ENCODE measurements at regions not wholly inside any gene's neighbourhood (a gene's known extent, or its start where the extent isn't known, plus 50 kb on each side); places are given as distances from the start of the nearest gene placed in this dataset.

DNA sequence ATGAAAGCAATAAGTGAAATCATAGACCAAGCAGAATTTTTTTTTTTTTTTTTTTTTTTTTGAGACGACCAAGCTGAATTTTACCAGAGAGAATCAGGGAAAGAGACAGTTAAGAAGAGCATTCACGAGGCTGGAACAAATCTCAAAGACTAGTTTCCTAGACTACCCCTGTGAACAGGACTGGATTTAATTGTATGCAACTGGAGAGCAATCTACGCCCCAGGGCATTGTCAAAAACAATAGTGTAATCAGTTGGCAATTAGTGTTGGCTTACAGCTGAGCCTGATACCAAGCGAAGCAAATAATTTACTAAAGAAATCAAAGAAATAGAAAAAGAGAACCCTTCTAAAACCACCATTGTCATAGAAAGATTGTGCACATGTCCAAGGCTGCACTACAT lies 232.9 kb upstream of the CPNE8 start:
- DNase-seq (ENCODE audit: low spot score): no peak
- in situ Hi-C loops (cut with MboI; ENCODE audit: low pct_unique_long_range_greater_than_20kb, low sequenced_read_pairs, unreplicated experiment): no loop called here
- TF ChIP-seq, protein P1, sequence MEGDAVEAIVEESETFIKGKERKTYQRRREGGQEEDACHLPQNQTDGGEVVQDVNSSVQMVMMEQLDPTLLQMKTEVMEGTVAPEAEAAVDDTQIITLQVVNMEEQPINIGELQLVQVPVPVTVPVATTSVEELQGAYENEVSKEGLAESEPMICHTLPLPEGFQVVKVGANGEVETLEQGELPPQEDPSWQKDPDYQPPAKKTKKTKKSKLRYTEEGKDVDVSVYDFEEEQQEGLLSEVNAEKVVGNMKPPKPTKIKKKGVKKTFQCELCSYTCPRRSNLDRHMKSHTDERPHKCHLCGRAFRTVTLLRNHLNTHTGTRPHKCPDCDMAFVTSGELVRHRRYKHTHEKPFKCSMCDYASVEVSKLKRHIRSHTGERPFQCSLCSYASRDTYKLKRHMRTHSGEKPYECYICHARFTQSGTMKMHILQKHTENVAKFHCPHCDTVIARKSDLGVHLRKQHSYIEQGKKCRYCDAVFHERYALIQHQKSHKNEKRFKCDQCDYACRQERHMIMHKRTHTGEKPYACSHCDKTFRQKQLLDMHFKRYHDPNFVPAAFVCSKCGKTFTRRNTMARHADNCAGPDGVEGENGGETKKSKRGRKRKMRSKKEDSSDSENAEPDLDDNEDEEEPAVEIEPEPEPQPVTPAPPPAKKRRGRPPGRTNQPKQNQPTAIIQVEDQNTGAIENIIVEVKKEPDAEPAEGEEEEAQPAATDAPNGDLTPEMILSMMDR (IDR thresholded peaks at IDR 0.05; ENCODE audit: extremely low read depth, insufficient read depth, missing control alignments): no peak

- TF ChIP-seq, protein P1 (IDR thresholded peaks at IDR 0.05; ENCODE audit: extremely low read depth, insufficient read depth, missing control alignments): no peak
- no peak for DNase-seq (ENCODE audit: low spot score)
- in situ Hi-C loops (cut with MboI; ENCODE audit: low pct_unique_long_range_greater_than_20kb, low sequenced_read_pairs, unreplicated experiment): no loop called here
Observed at GRCh38 chr12:39127401-39127800, 222.0 kb upstream of the CPNE8 start.

- TF ChIP-seq, protein P1 (IDR thresholded peaks at IDR 0.05; ENCODE audit: extremely low read depth, insufficient read depth, missing control alignments): no peak
- no peak for DNase-seq (ENCODE audit: low spot score)
Observed at GRCh38 chr12:39125566-39125965, 220.2 kb upstream of the CPNE8 start.

GRCh38 chr12:39124768-39125167 lies 219.4 kb upstream of the CPNE8 start:
- in situ Hi-C loops (cut with MboI; ENCODE audit: low pct_unique_long_range_greater_than_20kb, low sequenced_read_pairs, unreplicated experiment): loop anchor here (25.0 kb wide), 1 partner anchor 987 kb away; no protein-coding TSS in a partner anchor
- no peak for DNase-seq (ENCODE audit: low spot score)
- TF ChIP-seq, protein P1 (IDR thresholded peaks at IDR 0.05; ENCODE audit: extremely low read depth, insufficient read depth, missing control alignments): no peak

More at GRCh38 chr12:39125566-39125965, 220.2 kb upstream of the CPNE8 start:
- in situ Hi-C loops (cut with MboI; ENCODE audit: low pct_unique_long_range_greater_than_20kb, low sequenced_read_pairs, unreplicated experiment): no loop called here

DNA sequence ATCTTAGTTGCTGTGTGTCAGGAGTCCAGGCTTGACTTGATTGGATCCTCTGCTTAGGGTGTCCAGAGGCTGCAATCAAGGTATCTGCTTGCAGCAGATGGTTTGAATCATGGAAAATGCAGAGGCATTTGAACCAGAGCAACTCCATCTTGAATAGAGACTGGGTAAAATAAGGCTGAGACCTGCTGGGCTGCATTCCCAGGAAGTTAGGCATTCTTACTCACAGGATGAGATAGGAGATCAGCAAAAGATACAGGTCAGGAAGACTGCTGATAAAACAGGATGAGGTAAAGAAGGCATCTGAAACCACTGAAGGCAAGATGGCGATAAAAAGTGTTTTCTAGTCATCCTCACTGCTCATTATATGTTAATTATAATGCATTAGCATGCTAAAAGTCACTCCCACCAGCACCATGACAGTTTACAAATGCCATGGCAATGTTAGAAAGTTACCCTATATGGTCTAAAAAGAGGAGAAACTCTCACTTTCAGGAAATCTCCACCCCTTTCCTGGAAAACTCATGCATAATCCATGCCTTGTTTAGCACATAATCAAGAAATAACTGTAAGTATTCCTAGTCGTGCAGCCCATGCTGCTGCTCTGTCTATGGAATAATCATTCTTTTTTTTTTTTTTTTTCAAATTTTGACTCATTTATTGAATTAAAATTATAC lies 218.3 kb upstream of the CPNE8 start:
- in situ Hi-C loops (cut with MboI; ENCODE audit: low pct_unique_long_range_greater_than_20kb, low sequenced_read_pairs, unreplicated experiment): loop anchor here (25.0 kb wide), 1 partner anchor 986 kb away; no protein-coding TSS in a partner anchor
- TF ChIP-seq, protein P1 (IDR thresholded peaks at IDR 0.05; ENCODE audit: extremely low read depth, insufficient read depth, missing control alignments): no peak
- DNase-seq (ENCODE audit: low spot score): no peak

DNA sequence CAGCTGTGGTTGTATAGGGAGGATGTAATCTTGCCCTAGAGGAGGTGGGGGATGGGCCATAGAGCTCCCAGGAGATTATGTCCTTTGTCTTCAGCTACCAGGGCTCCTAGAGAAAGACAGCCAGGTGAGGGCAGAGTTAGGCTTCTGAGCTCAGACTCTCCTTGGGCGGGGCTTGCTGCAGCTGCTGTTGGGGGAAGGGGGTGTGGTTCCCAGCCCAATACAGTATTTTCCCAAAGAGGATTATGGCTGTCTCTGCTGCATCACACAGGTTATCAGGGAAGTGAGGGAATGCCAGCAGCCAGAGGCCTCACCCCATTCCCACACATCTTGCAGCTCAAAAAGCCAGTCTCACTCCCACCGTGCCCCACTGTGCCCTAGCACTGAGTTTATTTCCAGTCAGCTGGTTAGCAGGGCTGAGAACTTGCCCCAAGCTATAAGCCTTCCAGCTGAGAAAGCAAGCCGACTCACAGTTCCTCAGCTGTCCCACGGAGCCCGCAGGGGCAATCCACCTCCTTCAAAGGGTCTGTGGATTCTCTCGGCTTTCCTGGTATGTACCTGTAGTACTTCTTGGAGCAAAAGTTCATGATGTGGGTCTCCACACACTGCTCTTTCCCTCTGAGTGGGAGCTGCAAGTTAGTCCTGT lies 217.3 kb upstream of the CPNE8 start:
- DNase-seq (ENCODE audit: low spot score): no peak
- in situ Hi-C loops (cut with MboI; ENCODE audit: low pct_unique_long_range_greater_than_20kb, low sequenced_read_pairs, unreplicated experiment): loop anchor here (25.0 kb wide), 1 partner anchor 985 kb away; no protein-coding TSS in a partner anchor
- TF ChIP-seq, protein P1 (IDR thresholded peaks at IDR 0.05; ENCODE audit: extremely low read depth, insufficient read depth, missing control alignments): no peak

Measured in GM13977 (cell line).